ENCODE measurements at regions not wholly inside any gene's neighbourhood (a gene's known extent, or its start where the extent isn't known, plus 50 kb on each side); places are given as distances from the start of the nearest gene placed in this dataset.

GRCh38 chr2:67462738-67463496 lies 65.8 kb downstream of the ETAA1 start:
- no peak for ATAC-seq (replicated peaks)

GRCh38 chr2:67463810-67464209 lies 66.7 kb downstream of the ETAA1 start:
- no peaks in the 10 kb centered on the region for H3K9me3 Mint-ChIP-seq
- H3K27ac Mint-ChIP-seq, result no peak overlapping the region
- no peaks in the 10 kb centered on the region for H3K4me1 Mint-ChIP-seq (ENCODE audit: low read depth in 2 of 2)
- ATAC-seq (replicated peaks) (no peak), DNase-seq (no peak)
- H3K4me3 Mint-ChIP-seq, result no peak overlapping the region
- H3K36me3 Mint-ChIP-seq (ENCODE audit: insufficient read depth), result no peaks in the 10 kb centered on the region
- peaks cover 0 to 5% of the 10 kb centered on the region in 2 donors for H3K27me3 Mint-ChIP-seq

More at GRCh38 chr2:67462738-67463496, 65.8 kb downstream of the ETAA1 start:
- Mint-ChIP-seq H3K4me1 (ENCODE audit: low read depth in 2 of 2) (no peaks in the 10 kb centered on the region), H3K27me3 (peaks cover 0 to 5% of the 10 kb centered on the region in 2 donors), H3K27ac (no peak overlapping the region), H3K4me3 (no peak overlapping the region), H3K36me3 (ENCODE audit: insufficient read depth) (no peaks in the 10 kb centered on the region), H3K9me3 (no peaks in the 10 kb centered on the region)
- no peak for DNase-seq

- no peak for DNase-seq
- Mint-ChIP-seq H3K36me3 (ENCODE audit: insufficient read depth) (no peaks in the 10 kb centered on the region), H3K27ac (no peak overlapping the region), H3K27me3 (no peaks in the 10 kb centered on the region), H3K4me3 (no peak overlapping the region), H3K9me3 (no peaks in the 10 kb centered on the region), H3K4me1 (ENCODE audit: low read depth in 2 of 2) (no peaks in the 10 kb centered on the region)
- no peak for ATAC-seq (replicated peaks)
These were observed 68.5 kb downstream of the ETAA1 start for GRCh38 chr2:67465623-67466022.

GRCh38 chr2:67466734-67467133 lies 69.6 kb downstream of the ETAA1 start:
- H3K27ac Mint-ChIP-seq, result no peak overlapping the region
- no peak overlapping the region for H3K4me3 Mint-ChIP-seq
- H3K27me3 Mint-ChIP-seq, result no peaks in the 10 kb centered on the region
- DNase-seq, result no peak
- ATAC-seq (replicated peaks), result no peak
- H3K36me3 Mint-ChIP-seq (ENCODE audit: insufficient read depth), result no peaks in the 10 kb centered on the region
- H3K4me1 Mint-ChIP-seq (ENCODE audit: low read depth in 2 of 2), result no peaks in the 10 kb centered on the region
- H3K9me3 Mint-ChIP-seq, result no peaks in the 10 kb centered on the region

GRCh38 chr2:67471681-67472080 lies 74.5 kb downstream of the ETAA1 start:
- no peak overlapping the region for H3K27ac Mint-ChIP-seq
- no peak overlapping the region for H3K4me3 Mint-ChIP-seq
- no peaks in the 10 kb centered on the region for H3K4me1 Mint-ChIP-seq (ENCODE audit: low read depth in 2 of 2)
- peaks cover 4 to 10% of the 10 kb centered on the region in 2 donors for H3K27me3 Mint-ChIP-seq
- peaks cover 0 to 7% of the 10 kb centered on the region in 2 donors for H3K9me3 Mint-ChIP-seq
- H3K36me3 Mint-ChIP-seq (ENCODE audit: insufficient read depth), result no peaks in the 10 kb centered on the region
- DNase-seq (no peak), ATAC-seq (replicated peaks) (no peak)

- ATAC-seq (replicated peaks) (no peak), DNase-seq (no peak)
- Mint-ChIP-seq H3K4me1 (ENCODE audit: low read depth in 2 of 2) (no peaks in the 10 kb centered on the region), H3K27me3 (peaks cover 10 to 24% of the 10 kb centered on the region in 2 donors), H3K27ac (no peak overlapping the region), H3K4me3 (no peak overlapping the region), H3K9me3 (peaks cover 0 to 7% of the 10 kb centered on the region in 2 donors), H3K36me3 (ENCODE audit: insufficient read depth) (no peaks in the 10 kb centered on the region)
These were observed 80.0 kb downstream of the ETAA1 start for GRCh38 chr2:67476809-67477790.

GRCh38 chr2:67479261-67479660 lies 82.1 kb downstream of the ETAA1 start:
- Mint-ChIP-seq H3K4me1 (ENCODE audit: low read depth in 2 of 2) (no peaks in the 10 kb centered on the region), H3K27ac (no peak overlapping the region), H3K4me3 (no peak overlapping the region), H3K27me3 (peaks cover 0 to 20% of the 10 kb centered on the region in 2 donors), H3K36me3 (ENCODE audit: insufficient read depth) (no peaks in the 10 kb centered on the region), H3K9me3 (no peaks in the 10 kb centered on the region)
- ATAC-seq (replicated peaks), result no peak
- no peak for DNase-seq

GRCh38 chr2:67485431-67485830 lies 88.3 kb downstream of the ETAA1 start:
- H3K4me3 Mint-ChIP-seq, result no peak overlapping the region
- H3K27me3 Mint-ChIP-seq, result peaks cover 0 to 10% of the 10 kb centered on the region in 2 donors
- ATAC-seq (replicated peaks), result no peak
- no peaks in the 10 kb centered on the region for H3K9me3 Mint-ChIP-seq
- DNase-seq, result no peak
- H3K4me1 Mint-ChIP-seq (ENCODE audit: low read depth in 2 of 2), result no peaks in the 10 kb centered on the region
- no peak overlapping the region for H3K27ac Mint-ChIP-seq
- no peaks in the 10 kb centered on the region for H3K36me3 Mint-ChIP-seq (ENCODE audit: insufficient read depth)

- no peak for DNase-seq
- H3K4me1 Mint-ChIP-seq (ENCODE audit: low read depth in 2 of 2), result no peaks in the 10 kb centered on the region
- ATAC-seq (replicated peaks), result no peak
These were observed 89.1 kb downstream of the ETAA1 start for GRCh38 chr2:67486041-67486796.

GRCh38 chr2:67487993-67488392 lies 90.9 kb downstream of the ETAA1 start:
- H3K9me3 Mint-ChIP-seq, result no peaks in the 10 kb centered on the region
- H3K36me3 Mint-ChIP-seq (ENCODE audit: insufficient read depth), result no peaks in the 10 kb centered on the region
- H3K4me3 Mint-ChIP-seq, result no peak overlapping the region
- H3K27ac Mint-ChIP-seq, result no peak overlapping the region
- H3K4me1 Mint-ChIP-seq (ENCODE audit: low read depth in 2 of 2), result no peaks in the 10 kb centered on the region
- H3K27me3 Mint-ChIP-seq, result peaks cover 0 to 10% of the 10 kb centered on the region in 2 donors
- ATAC-seq (replicated peaks), result no peak
- DNase-seq, result no peak

More at GRCh38 chr2:67486041-67486796, 89.1 kb downstream of the ETAA1 start:
- peaks cover 0 to 10% of the 10 kb centered on the region in 2 donors for H3K27me3 Mint-ChIP-seq
- H3K36me3 Mint-ChIP-seq (ENCODE audit: insufficient read depth), result no peaks in the 10 kb centered on the region
- H3K9me3 Mint-ChIP-seq, result no peaks in the 10 kb centered on the region
- H3K27ac Mint-ChIP-seq, result no peak overlapping the region
- H3K4me3 Mint-ChIP-seq, result no peak overlapping the region

GRCh38 chr2:67489396-67489795 lies 92.3 kb downstream of the ETAA1 start:
- H3K27ac Mint-ChIP-seq, result no peak overlapping the region
- H3K9me3 Mint-ChIP-seq, result no peaks in the 10 kb centered on the region
- no peak overlapping the region for H3K4me3 Mint-ChIP-seq
- no peaks in the 10 kb centered on the region for H3K4me1 Mint-ChIP-seq (ENCODE audit: low read depth in 2 of 2)
- no peaks in the 10 kb centered on the region for H3K36me3 Mint-ChIP-seq (ENCODE audit: insufficient read depth)
- DNase-seq (no peak), ATAC-seq (replicated peaks) (no peak)
- peaks cover 0 to 10% of the 10 kb centered on the region in 2 donors for H3K27me3 Mint-ChIP-seq

- no peak for ATAC-seq (replicated peaks)
- no peaks in the 10 kb centered on the region for H3K36me3 Mint-ChIP-seq (ENCODE audit: insufficient read depth)
- H3K4me1 Mint-ChIP-seq (ENCODE audit: low read depth in 2 of 2), result no peaks in the 10 kb centered on the region
- no peak overlapping the region for H3K4me3 Mint-ChIP-seq
- no peak overlapping the region for H3K27ac Mint-ChIP-seq
- no peaks in the 10 kb centered on the region for H3K9me3 Mint-ChIP-seq
- no peaks in the 10 kb centered on the region for H3K27me3 Mint-ChIP-seq
- DNase-seq, result no peak
These were observed 101.8 kb downstream of the ETAA1 start for GRCh38 chr2:67498931-67499330.

- Mint-ChIP-seq H3K4me3 (no peak overlapping the region), H3K27me3 (no peaks in the 10 kb centered on the region), H3K9me3 (no peaks in the 10 kb centered on the region), H3K4me1 (ENCODE audit: low read depth in 2 of 2) (no peaks in the 10 kb centered on the region), H3K27ac (no peak overlapping the region), H3K36me3 (ENCODE audit: insufficient read depth) (no peaks in the 10 kb centered on the region)
- DNase-seq, result no peak
- ATAC-seq (replicated peaks), result no peak
These were observed 102.9 kb downstream of the ETAA1 start for GRCh38 chr2:67499989-67500388.
